Esophagus squamous epithelium (tissue), 5 donors: ENCODE measurements at regions not wholly inside any gene's neighbourhood (a gene's known extent, or its start where the extent isn't known, plus 50 kb on each side); places are given as distances from the start of the nearest gene placed in this dataset.

ENCODE experiments used
- DNase-seq: peaks from one replicate; lab custom pipeline; 2025; lab: John Stamatoyannopoulos, UW
- H3K27ac ChIP-seq, 4 donors: fragments of 200-600 bp; sonication (generic); one replicate each; pipeline ENCODE4 v1.5.1; 2016 to 2019; ENCODE audit warnings: mild to moderate bottlenecking in 1 of 4
- H3K27me3 ChIP-seq, 4 donors: fragments of 200-600 bp; sonication (generic); 1 replicate in 3 of 4; 2 replicates in 1 of 4; pipeline versions ENCODE4 v1.5.1 to v1.6.0; 2017 to 2021; ENCODE audit warnings: antibody characterized with exemption in 1 of 4
- H3K36me3 ChIP-seq, 3 donors: fragments of 200-600 bp; sonication (generic); one replicate each; pipeline ENCODE4 v1.5.1; 2016 to 2019
- H3K4me1 ChIP-seq, 3 donors: fragments of 200-600 bp; sonication (generic); one replicate each; pipeline ENCODE4 v1.5.1; 2017 to 2019
- H3K4me3 ChIP-seq, 4 donors: fragments of 200-600 bp; sonication (generic); 1 replicate in 3 of 4; 2 replicates in 1 of 4; pipeline ENCODE4 v1.5.1; 2016 to 2019; ENCODE audit warnings: mild to moderate bottlenecking in 2 of 4, moderate library complexity in 1 of 4
- H3K9me3 ChIP-seq, 3 donors: fragments of 200-600 bp; sonication (generic); one replicate each; pipeline ENCODE4 v1.5.1; 2016 to 2019
- POLR2A ChIP-seq, 4 donors: fragments of 450-650 bp; IDR thresholded peaks; one replicate each; pipeline ENCODE4 v1.6.1; 2017; ENCODE audit warnings: antibody characterized with exemption in 4 of 4, mild to moderate bottlenecking in 4 of 4, moderate library complexity in 3 of 4
- WGBS, 2 donors: methylation state at CpG; one replicate each; pipeline ENCODE4 v1.1.5; 2018; 5-methylcytosine and 5-hydroxymethylcytosine counted together
- intact Hi-C: fragments of 100-400 bp; cut with DNase I; formaldehyde crosslinking; loops from one replicate; pipeline ENCODE4 v1.15.0; 2022
- TF ChIP-seq, protein P1 (sequence below), 6 experiments: fragments of 450-650 bp in 4 of 6; fragments of 200-600 bp in 2 of 6; sonication (generic) in 2 of 6; IDR thresholded peaks; one replicate each; pipeline ENCODE4 v1.5.1; 2016 to 2019; ENCODE audit warnings: antibody characterized with exemption in 6 of 6, mild to moderate bottlenecking in 4 of 6, moderate library complexity in 4 of 6
- donor health status: DM: yes; HTN: yes; CAD: no.

GRCh38 chr5:97365163-97365845, 182.3 kb upstream of the RIOK2 start:
- intact Hi-C loops, result no loop called here
- TF ChIP-seq, protein P1, sequence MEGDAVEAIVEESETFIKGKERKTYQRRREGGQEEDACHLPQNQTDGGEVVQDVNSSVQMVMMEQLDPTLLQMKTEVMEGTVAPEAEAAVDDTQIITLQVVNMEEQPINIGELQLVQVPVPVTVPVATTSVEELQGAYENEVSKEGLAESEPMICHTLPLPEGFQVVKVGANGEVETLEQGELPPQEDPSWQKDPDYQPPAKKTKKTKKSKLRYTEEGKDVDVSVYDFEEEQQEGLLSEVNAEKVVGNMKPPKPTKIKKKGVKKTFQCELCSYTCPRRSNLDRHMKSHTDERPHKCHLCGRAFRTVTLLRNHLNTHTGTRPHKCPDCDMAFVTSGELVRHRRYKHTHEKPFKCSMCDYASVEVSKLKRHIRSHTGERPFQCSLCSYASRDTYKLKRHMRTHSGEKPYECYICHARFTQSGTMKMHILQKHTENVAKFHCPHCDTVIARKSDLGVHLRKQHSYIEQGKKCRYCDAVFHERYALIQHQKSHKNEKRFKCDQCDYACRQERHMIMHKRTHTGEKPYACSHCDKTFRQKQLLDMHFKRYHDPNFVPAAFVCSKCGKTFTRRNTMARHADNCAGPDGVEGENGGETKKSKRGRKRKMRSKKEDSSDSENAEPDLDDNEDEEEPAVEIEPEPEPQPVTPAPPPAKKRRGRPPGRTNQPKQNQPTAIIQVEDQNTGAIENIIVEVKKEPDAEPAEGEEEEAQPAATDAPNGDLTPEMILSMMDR (IDR thresholded peaks at IDR 0.05), result no peak
- TF ChIP-seq POLR2A (IDR thresholded peaks at IDR 0.05), result no peak
- Histone ChIP-seq H3K27ac (no peak overlapping the region), H3K9me3 (peaks cover 0 to 4% (median 0%) of the 10 kb centered on the region in 3 donors), H3K27me3 (no peaks in the 10 kb centered on the region), H3K4me3 (no peak overlapping the region), H3K36me3 (no peaks in the 10 kb centered on the region), H3K4me1 (no peaks in the 10 kb centered on the region)
- no peak for DNase-seq

GRCh38 chr5:97365918-97366317, 182.9 kb upstream of the RIOK2 start:
- intact Hi-C loops, result no loop called here
- H3K36me3 ChIP-seq, result no peaks in the 10 kb centered on the region
- H3K4me1 ChIP-seq, result no peaks in the 10 kb centered on the region
- no peak overlapping the region for H3K27ac ChIP-seq
- H3K4me3 ChIP-seq, result no peak overlapping the region
- H3K27me3 ChIP-seq, result no peaks in the 10 kb centered on the region
- peaks cover 0 to 4% (median 0%) of the 10 kb centered on the region in 3 donors for H3K9me3 ChIP-seq
- 54 to 76% methylated on average over 4 of the region's 4 CpGs for WGBS, 2 donors
- TF ChIP-seq, protein P1 (IDR thresholded peaks at IDR 0.05), result no peak
- no peak for TF ChIP-seq POLR2A (IDR thresholded peaks at IDR 0.05)
- no peak for DNase-seq

DNA sequence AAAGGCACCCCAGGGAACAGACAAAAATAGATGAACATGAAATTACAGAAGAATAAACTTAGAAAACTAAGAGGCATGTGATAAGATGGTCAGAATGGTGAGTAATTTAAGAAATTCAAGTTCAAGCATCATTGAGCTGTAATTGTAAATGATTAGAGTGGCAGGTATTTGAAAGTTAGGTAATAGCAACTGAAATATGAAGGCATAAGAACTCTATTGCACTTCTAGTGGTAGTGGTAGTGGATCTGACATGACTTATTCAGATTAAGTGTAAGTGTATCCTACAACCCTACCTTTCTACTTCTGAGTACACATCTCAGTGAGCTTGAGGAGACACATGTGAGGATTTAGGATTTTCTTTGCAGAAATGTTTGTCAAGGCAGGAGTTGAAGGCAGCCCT, 192.9 kb upstream of the RIOK2 start:
- Histone ChIP-seq H3K27me3 (no peaks in the 10 kb centered on the region), H3K27ac (no peak overlapping the region), H3K36me3 (no peaks in the 10 kb centered on the region), H3K9me3 (no peaks in the 10 kb centered on the region), H3K4me1 (no peaks in the 10 kb centered on the region), H3K4me3 (no peak overlapping the region)
- DNase-seq, result no peak
- TF ChIP-seq POLR2A (IDR thresholded peaks at IDR 0.05), result no peak
- TF ChIP-seq, protein P1 (IDR thresholded peaks at IDR 0.05), result no peak
- intact Hi-C loops, result no loop called here

- WGBS, 2 donors, result 55 to 71% methylated on average over 1 of the region's 1 CpG
- Histone ChIP-seq H3K36me3 (no peaks in the 10 kb centered on the region), H3K4me3 (no peak overlapping the region), H3K27me3 (no peaks in the 10 kb centered on the region), H3K27ac (no peak overlapping the region), H3K4me1 (no peaks in the 10 kb centered on the region), H3K9me3 (no peaks in the 10 kb centered on the region)
- intact Hi-C loops, result no loop called here
- no peak for DNase-seq
- no peak for TF ChIP-seq POLR2A (IDR thresholded peaks at IDR 0.05)
- TF ChIP-seq, protein P1 (IDR thresholded peaks at IDR 0.05), result no peak
These were observed 194.5 kb upstream of the RIOK2 start for GRCh38 chr5:97377582-97377981.

DNA sequence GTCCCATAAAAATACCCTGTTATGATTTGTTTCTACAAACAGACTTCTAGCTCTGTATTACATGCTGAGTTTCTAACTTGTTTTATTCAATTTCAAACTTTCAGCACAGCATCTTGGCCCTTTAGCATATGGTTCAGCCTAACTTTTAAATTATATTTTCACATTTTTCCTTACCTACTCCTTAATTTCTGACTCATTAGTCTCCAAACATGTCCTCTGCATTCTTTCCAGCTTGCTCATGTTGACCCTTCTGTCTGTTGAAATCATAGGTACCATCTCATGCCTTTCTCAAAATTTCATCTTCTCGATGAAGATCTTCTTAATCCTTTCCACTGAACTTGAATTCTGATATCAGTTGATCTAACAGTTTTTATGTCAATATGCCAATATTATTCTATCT, 200.9 kb upstream of the RIOK2 start:
- no peaks in the 10 kb centered on the region for H3K36me3 ChIP-seq
- no peak for TF ChIP-seq POLR2A (IDR thresholded peaks at IDR 0.05)
- TF ChIP-seq, protein P1 (IDR thresholded peaks at IDR 0.05), result no peak
- DNase-seq, result no peak
- no peak overlapping the region for H3K27ac ChIP-seq
- no peaks in the 10 kb centered on the region for H3K27me3 ChIP-seq
- H3K4me3 ChIP-seq, result no peak overlapping the region
- intact Hi-C loops, result no loop called here
- no peaks in the 10 kb centered on the region for H3K4me1 ChIP-seq
- WGBS, 2 donors, result 69 to 83% methylated on average over 1 of the region's 1 CpG
- H3K9me3 ChIP-seq, result no peaks in the 10 kb centered on the region
